SK-N-SH (cell line): ENCODE measurements at regions not wholly inside any gene's neighbourhood (a gene's known extent, or its start where the extent isn't known, plus 50 kb on each side); places are given as distances from the start of the nearest gene placed in this dataset.

Experiments used
- CHD2 ChIP-seq: fragments of 150-350 bp; IDR thresholded peaks from 2 replicates; pipeline ENCODE4 v1.6.1; 2018; ENCODE audit warnings: low read length; ENCODE audit not compliant: partially characterized antibody
- CTCF ChIP-seq: fragments of 200-600 bp; sonication (generic); IDR thresholded peaks from 2 replicates; pipeline ENCODE4 v1.6.1; 2017; ENCODE audit warnings: antibody characterized with exemption, mild to moderate bottlenecking, moderate library complexity
- RAD21 ChIP-seq: IDR thresholded peaks from 2 replicates; pipeline ENCODE4 v1.6.1; 2012; ENCODE audit warnings: mild to moderate bottlenecking, low read length
- RCOR1 ChIP-seq: fragments of 150-350 bp; IDR thresholded peaks from 2 replicates; pipeline ENCODE4 v1.6.1; 2017; ENCODE audit warnings: antibody characterized with exemption, low read length
- RFX5 ChIP-seq: IDR thresholded peaks from 2 replicates; pipeline ENCODE4 v1.6.1; 2012; ENCODE audit warnings: mild to moderate bottlenecking, improper control_type of control experiment, low read length
- SIN3A ChIP-seq: IDR thresholded peaks from 2 replicates; pipeline ENCODE4 v1.6.1; 2012; ENCODE audit warnings: low read depth, mild to moderate bottlenecking, low read length, moderate library complexity, borderline replicate concordance
- TCF12 ChIP-seq: IDR thresholded peaks from 2 replicates; pipeline ENCODE4 v1.4.0; 2012

GRCh38 chr4:144574000-144574399 is 72.0 kb upstream of the HHIP start:
- no peak for TF ChIP-seq RCOR1
- TF ChIP-seq RFX5: no peak
- no peak for TF ChIP-seq TCF12
- no peak for TF ChIP-seq SIN3A
- TF ChIP-seq CTCF: no peak
- no peak for TF ChIP-seq RAD21
- TF ChIP-seq CHD2: no peak
